H1 (cell line): ENCODE measurements at regions not wholly inside any gene's neighbourhood (a gene's known extent, or its start where the extent isn't known, plus 50 kb on each side); places are given as distances from the start of the nearest gene placed in this dataset.

Experiments
- CTCF ChIA-PET: fragments of 300-600 bp; sonication (Branson Sonifier 250); formaldehyde crosslinking; loops from one replicate; lab custom pipeline; 2021; ENCODE audit not compliant: partially characterized antibody; lab: Charles Lee
- POLR2A ChIA-PET: fragments of 300-600 bp; sonication (Branson Sonifier 250); formaldehyde crosslinking; loops from one replicate; lab custom pipeline; 2021; ENCODE audit warnings: inconsistent platforms; ENCODE audit not compliant: partially characterized antibody; lab: Charles Lee
- DNase-seq, 2 experiments: peaks; one replicate each; pipeline versions ENCODE4 v3.0.0 to v3.0.0-alpha.2; 2010 to 2022; ENCODE audit warnings: low spot score in 2 of 2, low read depth in 1 of 2, mixed read lengths in 1 of 2
- FAIRE-seq: peaks from 2 replicates; lab custom pipeline; 2011; peaks lifted over from hg19 to GRCh38; lab: Jason Lieb, UNC
- H2AFZ ChIP-seq: 2 replicates; pipeline ENCODE4 v1.8.1; 2012; ENCODE audit warnings: low read length, inconsistent platforms
- H2AK5ac ChIP-seq: 2 replicates; pipeline ENCODE4 v1.6.1; 2013; ENCODE audit warnings: low read depth, low read length
- H2BK120ac ChIP-seq: replicated peaks from 2 replicates; pipeline ENCODE3; 2013; ENCODE audit warnings: low read depth, low read length, inconsistent platforms
- H2BK12ac ChIP-seq: 2 replicates; pipeline ENCODE4 v1.6.1; 2013; ENCODE audit warnings: low read depth, low read length
- H2BK15ac ChIP-seq: 2 replicates; pipeline ENCODE4 v1.6.1; 2013; ENCODE audit warnings: low read length
- H2BK20ac ChIP-seq: 2 replicates; pipeline ENCODE4 v1.6.1; 2013; ENCODE audit warnings: low read length
- H2BK5ac ChIP-seq: 2 replicates; pipeline ENCODE4 v1.6.1; 2013; ENCODE audit warnings: low read depth, low read length
- H3K14ac ChIP-seq: 2 replicates; pipeline ENCODE4 v1.6.1; 2013; ENCODE audit warnings: inconsistent platforms; ENCODE audit not compliant: insufficient read length
- H3K18ac ChIP-seq: 2 replicates; pipeline ENCODE4 v1.6.1; 2013; ENCODE audit warnings: low read length; ENCODE audit errors: extremely low read depth
- H3K23ac ChIP-seq: 2 replicates; pipeline ENCODE4 v1.6.1; 2013; ENCODE audit warnings: inconsistent platforms; ENCODE audit not compliant: insufficient read length
- H3K23me2 ChIP-seq: 2 replicates; pipeline ENCODE4 v1.6.1; 2013; ENCODE audit warnings: low read depth, low read length
- H3K27ac ChIP-seq: 2 replicates; pipeline ENCODE4 v1.6.1; 2011; ENCODE audit warnings: low read depth, low read length, inconsistent platforms
- H3K27me3 ChIP-seq, 4 experiments: replicated peaks in 1 of 4; 1 replicate in 1 of 4; 2 replicates in 3 of 4; pipeline versions ENCODE4 v1.6.1 to v1.8.1; 2011 to 2013; ENCODE audit warnings: low read length in 3 of 4, mild to moderate bottlenecking in 3 of 4, inconsistent platforms in 2 of 4, mixed read lengths in 2 of 4, moderate library complexity in 1 of 4; ENCODE audit not compliant: control insufficient read depth in 3 of 4, insufficient read depth in 3 of 4; ENCODE audit errors: extremely low read depth in 1 of 4
- H3K36me3 ChIP-seq, 4 experiments: 2 replicates each; pipeline versions ENCODE4 v1.6.1 to v1.8.1; 2011 to 2013; ENCODE audit warnings: mild to moderate bottlenecking in 4 of 4, low read length in 3 of 4, moderate library complexity in 2 of 4, control low read depth in 1 of 4, inconsistent platforms in 1 of 4; ENCODE audit not compliant: insufficient read depth in 4 of 4, control insufficient read depth in 2 of 4
- H3K4ac ChIP-seq: replicated peaks from 2 replicates; pipeline ENCODE3; 2013; ENCODE audit warnings: low read length, low read depth, mixed read lengths, inconsistent platforms; ENCODE audit not compliant: insufficient read length
- H3K4me1 ChIP-seq, 4 experiments: replicated peaks in 1 of 4; 1 replicate in 1 of 4; 2 replicates in 3 of 4; pipeline versions ENCODE4 v1.6.1 to v1.8.1; 2011 to 2013; ENCODE audit warnings: low read length in 3 of 4, inconsistent platforms in 2 of 4, mixed read lengths in 1 of 4; ENCODE audit not compliant: insufficient read depth in 4 of 4, control insufficient read depth in 3 of 4
- H3K4me2 ChIP-seq, 2 experiments: 2 replicates each; pipeline versions ENCODE4 v1.6.1 to v1.8.1; 2011 to 2013; ENCODE audit warnings: low read depth in 2 of 2, low read length in 2 of 2, control low read depth in 1 of 2, inconsistent platforms in 1 of 2, mild to moderate bottlenecking in 1 of 2; ENCODE audit not compliant: insufficient read depth in 1 of 2
- H3K4me3 ChIP-seq, 4 experiments: fragments of 200-600, 300-600 bp in 1 of 4; sonication (generic), shearing (Covaris generic), sonication (Bioruptor Twin) in 1 of 4; 2 replicates each; pipeline versions ENCODE4 v1.5.1 to v1.8.1; 2011 to 2016; ENCODE audit warnings: low read length in 4 of 4, low read depth in 3 of 4, control low read depth in 2 of 4, inconsistent platforms in 2 of 4, mild to moderate bottlenecking in 2 of 4, mixed read lengths in 1 of 4, moderate library complexity in 1 of 4; ENCODE audit not compliant: insufficient read depth in 2 of 4; ENCODE audit errors: extremely low read depth in 1 of 4
- H3K56ac ChIP-seq: replicated peaks from 2 replicates; pipeline ENCODE3; 2013; ENCODE audit warnings: low read depth, mild to moderate bottlenecking, mixed read lengths, low read length, inconsistent platforms; ENCODE audit not compliant: insufficient read length
- H3K79me1 ChIP-seq: 2 replicates; pipeline ENCODE4 v1.6.1; 2013; ENCODE audit warnings: low read depth, low read length, control low read depth
- H3K79me2 ChIP-seq, 2 experiments: 2 replicates each; pipeline versions ENCODE4 v1.6.1 to v1.8.1; 2012 to 2013; ENCODE audit warnings: low read length in 2 of 2, mild to moderate bottlenecking in 2 of 2, inconsistent platforms in 1 of 2; ENCODE audit not compliant: insufficient read depth in 2 of 2, control insufficient read depth in 1 of 2
- H3K9ac ChIP-seq, 4 experiments: replicated peaks in 1 of 4; 1 replicate in 1 of 4; 2 replicates in 3 of 4; pipeline versions ENCODE4 v1.6.1 to v1.8.1; 2011 to 2013; ENCODE audit warnings: low read depth in 3 of 4, low read length in 3 of 4, control low read depth in 2 of 4, mild to moderate bottlenecking in 2 of 4, moderate library complexity in 2 of 4, inconsistent platforms in 1 of 4; ENCODE audit errors: extremely low read depth in 1 of 4
- H3K9me3 ChIP-seq, 2 experiments: 2 replicates each; pipeline versions ENCODE4 v1.6.1 to v1.8.1; 2012 to 2013; ENCODE audit warnings: mild to moderate bottlenecking in 2 of 2, moderate library complexity in 2 of 2, control low read depth in 1 of 2, inconsistent platforms in 1 of 2, low read depth in 1 of 2, low read length in 1 of 2, mixed read lengths in 1 of 2; ENCODE audit not compliant: insufficient read depth in 2 of 2
- H4K20me1 ChIP-seq, 2 experiments: replicated peaks in 1 of 2; 2 replicates each; pipeline versions ENCODE3 to v1.8.1; 2011 to 2013; ENCODE audit warnings: inconsistent platforms in 2 of 2, low read length in 2 of 2, mild to moderate bottlenecking in 1 of 2; ENCODE audit not compliant: insufficient read depth in 2 of 2, control insufficient read depth in 1 of 2
- H4K5ac ChIP-seq: 2 replicates; pipeline ENCODE4 v1.6.1; 2013; ENCODE audit warnings: low read length, low read depth, mixed read lengths, inconsistent platforms; ENCODE audit not compliant: insufficient read length
- H4K8ac ChIP-seq: 2 replicates; pipeline ENCODE4 v1.8.0; 2013; ENCODE audit warnings: mild to moderate bottlenecking, moderate library complexity, low read length, inconsistent platforms; ENCODE audit not compliant: insufficient read depth; ENCODE audit errors: extremely low read depth
- H4K91ac ChIP-seq: replicated peaks from 2 replicates; pipeline ENCODE3; 2013; ENCODE audit warnings: low read length, mixed read lengths, inconsistent platforms; ENCODE audit not compliant: insufficient read length
- ATF2 ChIP-seq: IDR thresholded peaks from 2 replicates; pipeline ENCODE4 v1.6.1; 2012; ENCODE audit warnings: low read length, inconsistent platforms
- JUND ChIP-seq: IDR thresholded peaks from 2 replicates; pipeline ENCODE4 v1.6.1; 2011; ENCODE audit warnings: mild to moderate bottlenecking, improper control_type of control experiment, low read length
- SP1 ChIP-seq: IDR thresholded peaks from 2 replicates; pipeline ENCODE4 v1.6.1; 2011; ENCODE audit warnings: low read depth, low read length
- SP2 ChIP-seq: IDR thresholded peaks from 2 replicates; pipeline ENCODE4 v1.6.1; 2012; ENCODE audit warnings: mild to moderate bottlenecking, low read length, inconsistent platforms
- TBP ChIP-seq: IDR thresholded peaks from 2 replicates; pipeline ENCODE4 v1.6.1; 2011; ENCODE audit warnings: low read depth, low read length, improper control_type of control experiment
- TCF12 ChIP-seq: IDR thresholded peaks from 2 replicates; pipeline ENCODE4 v1.6.1; 2011; ENCODE audit warnings: low read depth, mild to moderate bottlenecking, low read length
- WGBS, 2 experiments: shearing (Covaris generic) in 1 of 2; methylation state at CpG; one replicate each; pipeline versions ENCODE4 v1.1.6 to v1.1.7; 2013 to 2015; ENCODE audit warnings: low lambda C conversion rate in 2 of 2, mixed read lengths in 2 of 2, inconsistent platforms in 1 of 2, low coverage in 1 of 2, missing lambda C conversion rate in 1 of 2; ENCODE audit not compliant: insufficient replicate concordance in 2 of 2, insufficient coverage in 1 of 2, insufficient read length in 1 of 2; ENCODE audit errors: extremely low coverage in 1 of 2, missing lambda C conversion rate in 1 of 2; 5-methylcytosine and 5-hydroxymethylcytosine counted together

- no peak overlapping the region for H3K23ac ChIP-seq
- no peak overlapping the region for H2BK20ac ChIP-seq
- H2AK5ac ChIP-seq: no peak overlapping the region
- peaks cover 0 to 6% (median 2%) of the 10 kb centered on the region in 4 experiments; a peak in 1 of 7 replicates for H3K4me1 ChIP-seq
- no peaks in the 10 kb centered on the region for H3K79me1 ChIP-seq
- no peak overlapping the region for H2BK12ac ChIP-seq
- no peak overlapping the region for H4K8ac ChIP-seq
- H4K91ac ChIP-seq: no peak overlapping the region
- H2BK120ac ChIP-seq: no peak overlapping the region
- no peak overlapping the region for H3K18ac ChIP-seq
- no peak for DNase-seq
- no peak overlapping the region for H3K4ac ChIP-seq
- no peaks in the 10 kb centered on the region for H3K27me3 ChIP-seq
- 92% methylated on average over 1 of the region's 1 CpG; no CpG with 5 or more reads in 1 of the 2 experiments for WGBS, 2 experiments
- FAIRE-seq: no peak
- no peak overlapping the region for H3K27ac ChIP-seq
- no peak overlapping the region for H3K4me2 ChIP-seq
- TF ChIP-seq SP2 (no peak), ATF2 (no peak), TBP (no peak), SP1 (no peak), JUND (no peak), TCF12 (no peak)
- TF ChIP-seq, all 59 proteins: peak for 0
- no peak overlapping the region for H3K9ac ChIP-seq
- no peak overlapping the region for H2BK15ac ChIP-seq
- H4K20me1 ChIP-seq: no peaks in the 10 kb centered on the region
- no peak overlapping the region for H4K5ac ChIP-seq
- ChIA-PET POLR2A (interaction anchor here (0.6 kb wide), 1 partner anchor 164 kb away, joined by 4 read pairs; no protein-coding TSS in a partner anchor), CTCF (no interaction called here)
- no peaks in the 10 kb centered on the region for H3K79me2 ChIP-seq
- no peak overlapping the region for H3K4me3 ChIP-seq
- H3K9me3 ChIP-seq: no peaks in the 10 kb centered on the region
- no peak overlapping the region for H3K14ac ChIP-seq
- no peak overlapping the region for H3K56ac ChIP-seq
- H2AFZ ChIP-seq: no peak overlapping the region
- H3K23me2 ChIP-seq: no peaks in the 10 kb centered on the region
- no peak overlapping the region for H2BK5ac ChIP-seq
- H3K36me3 ChIP-seq: no peaks in the 10 kb centered on the region
Observed at GRCh38 chr6:122151066-122151465, 248.4 kb upstream of the HSF2 start.
